Naive thymus-derived CD4-positive, alpha-beta T cell (primary cell): ENCODE measurements at regions not wholly inside any gene's neighbourhood (a gene's known extent, or its start where the extent isn't known, plus 50 kb on each side); places are given as distances from the start of the nearest gene placed in this dataset.

Experiments used
- ATAC-seq: fragments of 150-1000 bp; cut with Tn5 transposase; 2 replicates; pipeline ENCODE4 v1.10.0; 2021; ENCODE audit warnings: mild to moderate bottlenecking, moderate library complexity
- CTCF ChIA-PET: fragments of 350-600 bp; sonication (Branson Sonifier 250); formaldehyde crosslinking; loops from one replicate; lab custom pipeline; 2021; ENCODE audit warnings: antibody characterized with exemption; lab: Charles Lee
- POLR2A ChIA-PET: fragments of 350-600 bp; sonication (Branson Sonifier 250); formaldehyde crosslinking; loops from one replicate; lab custom pipeline; 2021; ENCODE audit warnings: antibody characterized with exemption, inconsistent platforms; lab: Charles Lee
- DNase-seq, 9 donors: peaks; one replicate each; pipeline versions ENCODE4 v3.0.0 to v3.0.0-alpha.2; 2020 to 2022; ENCODE audit warnings: mixed read lengths in 1 of 9
- H3K27ac ChIP-seq: one replicate; pipeline ENCODE4 v1.7.0; 2013; ENCODE audit warnings: mild to moderate bottlenecking, low read depth, low read length, moderate library complexity
- H3K27me3 ChIP-seq, 2 donors: one replicate each; pipeline ENCODE4 v1.7.0; 2013; ENCODE audit warnings: low read length in 2 of 2, mild to moderate bottlenecking in 2 of 2, moderate library complexity in 2 of 2; ENCODE audit not compliant: control insufficient read depth in 2 of 2, insufficient read depth in 2 of 2
- H3K36me3 ChIP-seq, 3 experiments: 1 replicate in 2 of 3; 2 replicates in 1 of 3; pipeline ENCODE4 v1.7.0; 2013; ENCODE audit warnings: low read length in 3 of 3, mild to moderate bottlenecking in 3 of 3, moderate library complexity in 1 of 3; ENCODE audit not compliant: insufficient read depth in 3 of 3, control insufficient read depth in 2 of 3
- H3K4me1 ChIP-seq, 2 donors: one replicate each; pipeline ENCODE4 v1.7.0; 2013; ENCODE audit warnings: low read length in 2 of 2, mild to moderate bottlenecking in 2 of 2, moderate library complexity in 1 of 2; ENCODE audit not compliant: control insufficient read depth in 2 of 2, insufficient read depth in 2 of 2
- H3K4me3 ChIP-seq: 2 replicates; pipeline ENCODE4 v1.7.0; 2013; ENCODE audit warnings: mild to moderate bottlenecking, low read length
- H3K9me3 ChIP-seq, 3 experiments: 1 replicate in 2 of 3; 2 replicates in 1 of 3; pipeline ENCODE4 v1.7.0; 2013; ENCODE audit warnings: low read length in 3 of 3; ENCODE audit not compliant: control insufficient read depth in 2 of 3
- H3K27ac Mint-ChIP-seq, 9 donors: one replicate each; pipeline ENCODE4 v1.8.0; 2020 to 2022; ENCODE audit warnings: mixed read lengths in 9 of 9, mild to moderate bottlenecking in 8 of 9, moderate library complexity in 5 of 9, inconsistent platforms in 2 of 9
- H3K27me3 Mint-ChIP-seq, 5 donors: one replicate each; pipeline ENCODE4 v1.8.0; 2021 to 2022; ENCODE audit warnings: mixed read lengths in 5 of 5, mild to moderate bottlenecking in 1 of 5
- H3K36me3 Mint-ChIP-seq, 5 donors: one replicate each; pipeline ENCODE4 v1.8.0; 2020 to 2022; ENCODE audit warnings: mixed read lengths in 5 of 5, mild to moderate bottlenecking in 3 of 5, inconsistent platforms in 1 of 5
- H3K4me1 Mint-ChIP-seq, 7 donors: one replicate each; pipeline ENCODE4 v1.8.0; 2020 to 2022; ENCODE audit warnings: mixed read lengths in 7 of 7, mild to moderate bottlenecking in 3 of 7, inconsistent platforms in 1 of 7
- H3K4me3 Mint-ChIP-seq, 10 donors: one replicate each; pipeline ENCODE4 v1.8.0; 2020 to 2022; ENCODE audit warnings: mild to moderate bottlenecking in 10 of 10, mixed read lengths in 10 of 10, moderate library complexity in 6 of 10, inconsistent platforms in 2 of 10
- H3K9me3 Mint-ChIP-seq, 11 donors: one replicate each; pipeline ENCODE4 v1.8.0; 2020 to 2022; ENCODE audit warnings: mixed read lengths in 11 of 11, mild to moderate bottlenecking in 4 of 11, inconsistent platforms in 1 of 11, moderate library complexity in 1 of 11
- intact Hi-C, 2 donors: fragments of 100-400 bp; cut with micrococcal nuclease; formaldehyde crosslinking; loops; one replicate each; pipeline ENCODE4 v1.15.1; 2023

DNA sequence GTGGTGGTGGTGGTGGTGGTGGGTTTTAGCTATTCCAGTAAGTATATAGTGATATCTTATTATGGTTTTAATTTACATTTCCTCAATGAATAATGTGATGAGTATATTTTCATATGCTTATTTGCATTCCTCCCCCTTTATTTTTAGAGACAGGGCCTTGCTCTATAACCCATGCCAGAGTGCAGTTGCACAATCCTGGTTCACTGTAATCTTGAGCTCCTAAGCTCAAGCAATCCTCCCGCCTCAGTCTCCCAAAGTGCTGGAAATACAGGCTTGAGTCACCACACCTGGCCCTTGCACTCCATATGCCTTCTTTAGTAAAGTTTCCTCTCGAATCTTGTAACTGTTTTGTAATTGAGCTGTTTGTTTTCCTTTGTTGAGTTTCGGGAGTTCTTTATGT lies 577.7 kb upstream of the AUTS2 start:
- intact Hi-C loops, result no loop called here
- H3K27me3 ChIP-seq, result no peaks in the 10 kb centered on the region
- peaks cover 10 to 39% (median 19%) of the 10 kb centered on the region in 11 donors for H3K9me3 Mint-ChIP-seq
- H3K4me3 ChIP-seq, result no peak overlapping the region
- peaks cover 0 to 7% (median 0%) of the 10 kb centered on the region in 5 donors for H3K36me3 Mint-ChIP-seq
- no peaks in the 10 kb centered on the region for H3K36me3 ChIP-seq
- ChIA-PET CTCF (no interaction called here), POLR2A (no interaction called here)
- H3K27me3 Mint-ChIP-seq, result peaks cover 0 to 6% (median 0%) of the 10 kb centered on the region in 5 donors
- H3K4me1 Mint-ChIP-seq, result no peaks in the 10 kb centered on the region
- no peak for ATAC-seq
- no peak overlapping the region for H3K27ac ChIP-seq
- H3K4me3 Mint-ChIP-seq, result no peak overlapping the region
- no peak for DNase-seq
- peaks cover 0 to 5% (median 0%) of the 10 kb centered on the region in 3 experiments for H3K9me3 ChIP-seq
- no peak overlapping the region for H3K27ac Mint-ChIP-seq
- no peaks in the 10 kb centered on the region for H3K4me1 ChIP-seq

GRCh38 chr7:69025249-69025648 lies 573.0 kb upstream of the AUTS2 start:
- POLR2A ChIA-PET, result no interaction called here
- CTCF ChIA-PET, result no interaction called here
- Histone ChIP-seq H3K4me3 (no peak overlapping the region), H3K27me3 (no peaks in the 10 kb centered on the region), H3K27ac (no peak overlapping the region), H3K4me1 (no peaks in the 10 kb centered on the region), H3K36me3 (no peaks in the 10 kb centered on the region), H3K9me3 (no peaks in the 10 kb centered on the region)
- H3K4me1 Mint-ChIP-seq, result no peaks in the 10 kb centered on the region
- peaks cover 0 to 4% (median 0%) of the 10 kb centered on the region in 5 donors for H3K27me3 Mint-ChIP-seq
- intact Hi-C loops, result no loop called here
- ATAC-seq, result no peak
- no peaks in the 10 kb centered on the region for H3K36me3 Mint-ChIP-seq
- H3K9me3 Mint-ChIP-seq, result peaks cover 4 to 25% (median 9%) of the 10 kb centered on the region in 11 donors
- no peak for DNase-seq
- no peak overlapping the region for H3K27ac Mint-ChIP-seq
- no peak overlapping the region for H3K4me3 Mint-ChIP-seq

GRCh38 chr7:69032848-69033247 lies 565.4 kb upstream of the AUTS2 start:
- Mint-ChIP-seq H3K27me3 (peaks cover 0 to 4% (median 0%) of the 10 kb centered on the region in 5 donors), H3K36me3 (peaks cover 0 to 1% (median 0%) of the 10 kb centered on the region in 5 donors), H3K27ac (no peak overlapping the region), H3K4me1 (no peaks in the 10 kb centered on the region), H3K4me3 (no peak overlapping the region), H3K9me3 (peaks cover 0 to 13% (median 4%) of the 10 kb centered on the region in 11 donors)
- Histone ChIP-seq H3K9me3 (no peaks in the 10 kb centered on the region), H3K4me1 (no peaks in the 10 kb centered on the region), H3K27me3 (no peaks in the 10 kb centered on the region), H3K36me3 (no peaks in the 10 kb centered on the region), H3K4me3 (no peak overlapping the region), H3K27ac (no peak overlapping the region)
- no peak for DNase-seq
- ChIA-PET POLR2A (no interaction called here), CTCF (no interaction called here)
- intact Hi-C loops, result no loop called here
- no peak for ATAC-seq

GRCh38 chr7:69035826-69036225 lies 562.4 kb upstream of the AUTS2 start:
- no peaks in the 10 kb centered on the region for H3K27me3 Mint-ChIP-seq
- ChIA-PET CTCF (no interaction called here), POLR2A (no interaction called here)
- Histone ChIP-seq H3K27ac (no peak overlapping the region), H3K27me3 (no peaks in the 10 kb centered on the region), H3K36me3 (no peaks in the 10 kb centered on the region), H3K9me3 (no peaks in the 10 kb centered on the region), H3K4me3 (no peak overlapping the region), H3K4me1 (no peaks in the 10 kb centered on the region)
- intact Hi-C loops, result no loop called here
- no peak overlapping the region for H3K27ac Mint-ChIP-seq
- no peak for DNase-seq
- no peaks in the 10 kb centered on the region for H3K36me3 Mint-ChIP-seq
- no peaks in the 10 kb centered on the region for H3K4me1 Mint-ChIP-seq
- no peak overlapping the region for H3K4me3 Mint-ChIP-seq
- H3K9me3 Mint-ChIP-seq, result peaks cover 0 to 13% (median 2%) of the 10 kb centered on the region in 11 donors
- ATAC-seq, result no peak

- H3K27ac ChIP-seq, result no peak overlapping the region
- Mint-ChIP-seq H3K27ac (no peak overlapping the region), H3K4me3 (no peak overlapping the region), H3K4me1 (no peaks in the 10 kb centered on the region), H3K36me3 (no peaks in the 10 kb centered on the region), H3K9me3 (peaks cover 0 to 13% (median 2%) of the 10 kb centered on the region in 11 donors), H3K27me3 (no peaks in the 10 kb centered on the region)
- no peaks in the 10 kb centered on the region for H3K9me3 ChIP-seq
- H3K36me3 ChIP-seq, result no peaks in the 10 kb centered on the region
- no peak for DNase-seq
- intact Hi-C loops, result no loop called here
- no peaks in the 10 kb centered on the region for H3K27me3 ChIP-seq
- no peaks in the 10 kb centered on the region for H3K4me1 ChIP-seq
- CTCF ChIA-PET, result no interaction called here
- ATAC-seq, result no peak
- H3K4me3 ChIP-seq, result no peak overlapping the region
- POLR2A ChIA-PET, result no interaction called here
Observed at GRCh38 chr7:69036301-69036700, 562.0 kb upstream of the AUTS2 start.

- H3K27me3 Mint-ChIP-seq, result peaks cover 0 to 3% (median 0%) of the 10 kb centered on the region in 5 donors
- Histone ChIP-seq H3K4me1 (no peaks in the 10 kb centered on the region), H3K36me3 (no peaks in the 10 kb centered on the region), H3K4me3 (no peak overlapping the region), H3K27me3 (no peaks in the 10 kb centered on the region), H3K9me3 (peaks cover 0 to 6% (median 0%) of the 10 kb centered on the region in 3 experiments), H3K27ac (no peak overlapping the region)
- H3K4me3 Mint-ChIP-seq, result no peak overlapping the region
- intact Hi-C loops, result no loop called here
- no peak overlapping the region for H3K27ac Mint-ChIP-seq
- no peaks in the 10 kb centered on the region for H3K4me1 Mint-ChIP-seq
- ChIA-PET POLR2A (no interaction called here), CTCF (no interaction called here)
- H3K9me3 Mint-ChIP-seq, result peaks cover 0 to 35% (median 14%) of the 10 kb centered on the region in 11 donors
- no peak for ATAC-seq
- H3K36me3 Mint-ChIP-seq, result peaks cover 0 to 4% (median 0%) of the 10 kb centered on the region in 5 donors
- DNase-seq, result no peak
Observed at GRCh38 chr7:69038915-69039314, 559.4 kb upstream of the AUTS2 start.

DNA sequence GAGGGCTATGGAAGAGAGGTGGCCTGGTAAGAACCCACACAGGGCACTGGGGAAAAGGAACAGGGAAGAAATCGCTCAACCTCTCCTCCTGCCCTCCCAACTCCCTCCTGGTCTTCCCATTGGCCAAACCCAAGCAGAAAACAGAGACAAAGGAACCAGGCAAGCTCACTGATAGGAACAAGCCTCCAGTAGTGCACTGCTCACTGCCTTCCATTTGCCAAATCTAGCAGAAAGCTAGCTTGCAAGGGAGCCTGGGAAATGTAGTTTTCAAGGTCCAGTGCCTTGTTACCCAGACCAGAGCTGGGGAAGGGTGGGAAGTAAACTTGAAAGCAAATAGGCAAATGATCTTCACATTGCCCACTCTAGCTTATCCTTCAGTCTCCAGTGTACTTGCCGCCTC lies 556.1 kb upstream of the AUTS2 start:
- Histone ChIP-seq H3K9me3 (peaks cover 0 to 6% (median 0%) of the 10 kb centered on the region in 3 experiments), H3K4me1 (no peaks in the 10 kb centered on the region), H3K27ac (no peak overlapping the region), H3K36me3 (no peaks in the 10 kb centered on the region), H3K27me3 (no peaks in the 10 kb centered on the region), H3K4me3 (no peak overlapping the region)
- POLR2A ChIA-PET, result no interaction called here
- no peak overlapping the region for H3K27ac Mint-ChIP-seq
- peaks cover 7 to 54% (median 16%) of the 10 kb centered on the region in 11 donors for H3K9me3 Mint-ChIP-seq
- no peak for DNase-seq
- CTCF ChIA-PET, result no interaction called here
- ATAC-seq, result no peak
- peaks cover 0 to 4% (median 0%) of the 10 kb centered on the region in 5 donors for H3K36me3 Mint-ChIP-seq
- intact Hi-C loops, result no loop called here
- H3K4me1 Mint-ChIP-seq, result no peaks in the 10 kb centered on the region
- no peak overlapping the region for H3K4me3 Mint-ChIP-seq
- H3K27me3 Mint-ChIP-seq, result peaks cover 0 to 3% (median 0%) of the 10 kb centered on the region in 5 donors
